H1 (cell line): ENCODE measurements at regions not wholly inside any gene's neighbourhood (a gene's known extent, or its start where the extent isn't known, plus 50 kb on each side); places are given as distances from the start of the nearest gene placed in this dataset.

ENCODE experiments used
- CTCF ChIA-PET: fragments of 300-600 bp; sonication (Branson Sonifier 250); formaldehyde crosslinking; loops from one replicate; lab custom pipeline; 2021; ENCODE audit not compliant: partially characterized antibody; lab: Charles Lee
- POLR2A ChIA-PET: fragments of 300-600 bp; sonication (Branson Sonifier 250); formaldehyde crosslinking; loops from one replicate; lab custom pipeline; 2021; ENCODE audit warnings: inconsistent platforms; ENCODE audit not compliant: partially characterized antibody; lab: Charles Lee
- DNase-seq, 2 experiments: peaks; one replicate each; pipeline versions ENCODE4 v3.0.0 to v3.0.0-alpha.2; 2010 to 2022; ENCODE audit warnings: low spot score in 2 of 2, low read depth in 1 of 2, mixed read lengths in 1 of 2
- FAIRE-seq: peaks from 2 replicates; lab custom pipeline; 2011; peaks lifted over from hg19 to GRCh38; lab: Jason Lieb, UNC
- H2AFZ ChIP-seq: 2 replicates; pipeline ENCODE4 v1.8.1; 2012; ENCODE audit warnings: low read length, inconsistent platforms
- H2AK5ac ChIP-seq: 2 replicates; pipeline ENCODE4 v1.6.1; 2013; ENCODE audit warnings: low read depth, low read length
- H2BK120ac ChIP-seq: replicated peaks from 2 replicates; pipeline ENCODE3; 2013; ENCODE audit warnings: low read depth, low read length, inconsistent platforms
- H2BK12ac ChIP-seq: 2 replicates; pipeline ENCODE4 v1.6.1; 2013; ENCODE audit warnings: low read depth, low read length
- H2BK15ac ChIP-seq: 2 replicates; pipeline ENCODE4 v1.6.1; 2013; ENCODE audit warnings: low read length
- H2BK20ac ChIP-seq: 2 replicates; pipeline ENCODE4 v1.6.1; 2013; ENCODE audit warnings: low read length
- H2BK5ac ChIP-seq: 2 replicates; pipeline ENCODE4 v1.6.1; 2013; ENCODE audit warnings: low read depth, low read length
- H3K14ac ChIP-seq: 2 replicates; pipeline ENCODE4 v1.6.1; 2013; ENCODE audit warnings: inconsistent platforms; ENCODE audit not compliant: insufficient read length
- H3K18ac ChIP-seq: 2 replicates; pipeline ENCODE4 v1.6.1; 2013; ENCODE audit warnings: low read length; ENCODE audit errors: extremely low read depth
- H3K23ac ChIP-seq: 2 replicates; pipeline ENCODE4 v1.6.1; 2013; ENCODE audit warnings: inconsistent platforms; ENCODE audit not compliant: insufficient read length
- H3K23me2 ChIP-seq: 2 replicates; pipeline ENCODE4 v1.6.1; 2013; ENCODE audit warnings: low read depth, low read length
- H3K27ac ChIP-seq: 2 replicates; pipeline ENCODE4 v1.6.1; 2011; ENCODE audit warnings: low read depth, low read length, inconsistent platforms
- H3K27me3 ChIP-seq, 4 experiments: replicated peaks in 1 of 4; 1 replicate in 1 of 4; 2 replicates in 3 of 4; pipeline versions ENCODE4 v1.6.1 to v1.8.1; 2011 to 2013; ENCODE audit warnings: low read length in 3 of 4, mild to moderate bottlenecking in 3 of 4, inconsistent platforms in 2 of 4, mixed read lengths in 2 of 4, moderate library complexity in 1 of 4; ENCODE audit not compliant: control insufficient read depth in 3 of 4, insufficient read depth in 3 of 4; ENCODE audit errors: extremely low read depth in 1 of 4
- H3K36me3 ChIP-seq, 4 experiments: 2 replicates each; pipeline versions ENCODE4 v1.6.1 to v1.8.1; 2011 to 2013; ENCODE audit warnings: mild to moderate bottlenecking in 4 of 4, low read length in 3 of 4, moderate library complexity in 2 of 4, control low read depth in 1 of 4, inconsistent platforms in 1 of 4; ENCODE audit not compliant: insufficient read depth in 4 of 4, control insufficient read depth in 2 of 4
- H3K4ac ChIP-seq: replicated peaks from 2 replicates; pipeline ENCODE3; 2013; ENCODE audit warnings: low read length, low read depth, mixed read lengths, inconsistent platforms; ENCODE audit not compliant: insufficient read length
- H3K4me1 ChIP-seq, 4 experiments: replicated peaks in 1 of 4; 1 replicate in 1 of 4; 2 replicates in 3 of 4; pipeline versions ENCODE4 v1.6.1 to v1.8.1; 2011 to 2013; ENCODE audit warnings: low read length in 3 of 4, inconsistent platforms in 2 of 4, mixed read lengths in 1 of 4; ENCODE audit not compliant: insufficient read depth in 4 of 4, control insufficient read depth in 3 of 4
- H3K4me2 ChIP-seq, 2 experiments: 2 replicates each; pipeline versions ENCODE4 v1.6.1 to v1.8.1; 2011 to 2013; ENCODE audit warnings: low read depth in 2 of 2, low read length in 2 of 2, control low read depth in 1 of 2, inconsistent platforms in 1 of 2, mild to moderate bottlenecking in 1 of 2; ENCODE audit not compliant: insufficient read depth in 1 of 2
- H3K4me3 ChIP-seq, 4 experiments: fragments of 200-600, 300-600 bp in 1 of 4; sonication (generic), shearing (Covaris generic), sonication (Bioruptor Twin) in 1 of 4; 2 replicates each; pipeline versions ENCODE4 v1.5.1 to v1.8.1; 2011 to 2016; ENCODE audit warnings: low read length in 4 of 4, low read depth in 3 of 4, control low read depth in 2 of 4, inconsistent platforms in 2 of 4, mild to moderate bottlenecking in 2 of 4, mixed read lengths in 1 of 4, moderate library complexity in 1 of 4; ENCODE audit not compliant: insufficient read depth in 2 of 4; ENCODE audit errors: extremely low read depth in 1 of 4
- H3K56ac ChIP-seq: replicated peaks from 2 replicates; pipeline ENCODE3; 2013; ENCODE audit warnings: low read depth, mild to moderate bottlenecking, mixed read lengths, low read length, inconsistent platforms; ENCODE audit not compliant: insufficient read length
- H3K79me1 ChIP-seq: 2 replicates; pipeline ENCODE4 v1.6.1; 2013; ENCODE audit warnings: low read depth, low read length, control low read depth
- H3K79me2 ChIP-seq, 2 experiments: 2 replicates each; pipeline versions ENCODE4 v1.6.1 to v1.8.1; 2012 to 2013; ENCODE audit warnings: low read length in 2 of 2, mild to moderate bottlenecking in 2 of 2, inconsistent platforms in 1 of 2; ENCODE audit not compliant: insufficient read depth in 2 of 2, control insufficient read depth in 1 of 2
- H3K9ac ChIP-seq, 4 experiments: replicated peaks in 1 of 4; 1 replicate in 1 of 4; 2 replicates in 3 of 4; pipeline versions ENCODE4 v1.6.1 to v1.8.1; 2011 to 2013; ENCODE audit warnings: low read depth in 3 of 4, low read length in 3 of 4, control low read depth in 2 of 4, mild to moderate bottlenecking in 2 of 4, moderate library complexity in 2 of 4, inconsistent platforms in 1 of 4; ENCODE audit errors: extremely low read depth in 1 of 4
- H3K9me3 ChIP-seq, 2 experiments: 2 replicates each; pipeline versions ENCODE4 v1.6.1 to v1.8.1; 2012 to 2013; ENCODE audit warnings: mild to moderate bottlenecking in 2 of 2, moderate library complexity in 2 of 2, control low read depth in 1 of 2, inconsistent platforms in 1 of 2, low read depth in 1 of 2, low read length in 1 of 2, mixed read lengths in 1 of 2; ENCODE audit not compliant: insufficient read depth in 2 of 2
- H4K20me1 ChIP-seq, 2 experiments: replicated peaks in 1 of 2; 2 replicates each; pipeline versions ENCODE3 to v1.8.1; 2011 to 2013; ENCODE audit warnings: inconsistent platforms in 2 of 2, low read length in 2 of 2, mild to moderate bottlenecking in 1 of 2; ENCODE audit not compliant: insufficient read depth in 2 of 2, control insufficient read depth in 1 of 2
- H4K5ac ChIP-seq: 2 replicates; pipeline ENCODE4 v1.6.1; 2013; ENCODE audit warnings: low read length, low read depth, mixed read lengths, inconsistent platforms; ENCODE audit not compliant: insufficient read length
- H4K8ac ChIP-seq: 2 replicates; pipeline ENCODE4 v1.8.0; 2013; ENCODE audit warnings: mild to moderate bottlenecking, moderate library complexity, low read length, inconsistent platforms; ENCODE audit not compliant: insufficient read depth; ENCODE audit errors: extremely low read depth
- H4K91ac ChIP-seq: replicated peaks from 2 replicates; pipeline ENCODE3; 2013; ENCODE audit warnings: low read length, mixed read lengths, inconsistent platforms; ENCODE audit not compliant: insufficient read length
- CEBPB ChIP-seq: IDR thresholded peaks from 2 replicates; pipeline ENCODE4 v1.6.1; 2012; ENCODE audit warnings: low read depth, low read length
- RBBP5 ChIP-seq: IDR thresholded peaks from 2 replicates; pipeline ENCODE4 v1.7.1; 2012; ENCODE audit warnings: low read depth, mild to moderate bottlenecking, inconsistent platforms, low read length, moderate library complexity, borderline replicate concordance
- WGBS, 2 experiments: shearing (Covaris generic) in 1 of 2; methylation state at CpG; one replicate each; pipeline versions ENCODE4 v1.1.6 to v1.1.7; 2013 to 2015; ENCODE audit warnings: low lambda C conversion rate in 2 of 2, mixed read lengths in 2 of 2, inconsistent platforms in 1 of 2, low coverage in 1 of 2, missing lambda C conversion rate in 1 of 2; ENCODE audit not compliant: insufficient replicate concordance in 2 of 2, insufficient coverage in 1 of 2, insufficient read length in 1 of 2; ENCODE audit errors: extremely low coverage in 1 of 2, missing lambda C conversion rate in 1 of 2; 5-methylcytosine and 5-hydroxymethylcytosine counted together

GRCh38 chr2:147428120-147428747 is 416.6 kb upstream of the ACVR2A start:
- no peak for DNase-seq
- Histone ChIP-seq H4K5ac (no peak overlapping the region), H3K56ac (no peak overlapping the region), H3K4me2 (no peak overlapping the region), H3K27ac (no peak overlapping the region), H2BK120ac (no peak overlapping the region), H3K4me3 (no peak overlapping the region), H3K23ac (no peak overlapping the region), H3K9me3 (no peaks in the 10 kb centered on the region), H4K20me1 (no peaks in the 10 kb centered on the region), H3K9ac (no peak overlapping the region), H3K4ac (no peak overlapping the region), H3K36me3 (no peaks in the 10 kb centered on the region), H3K27me3 (no peaks in the 10 kb centered on the region; a peak in 1 of 7 replicates), H2BK12ac (no peak overlapping the region), H3K14ac (no peak overlapping the region), H2BK5ac (no peak overlapping the region), H2BK15ac (no peak overlapping the region), H2AFZ (no peak overlapping the region), H3K23me2 (no peaks in the 10 kb centered on the region), H2AK5ac (no peak overlapping the region), H2BK20ac (no peak overlapping the region), H3K79me1 (no peaks in the 10 kb centered on the region), H3K18ac (no peak overlapping the region), H4K91ac (no peak overlapping the region), H4K8ac (no peak overlapping the region), H3K79me2 (no peaks in the 10 kb centered on the region), H3K4me1 (0 out of 7 replicates have a peak, but pooled peaks cover 0 to 2% (median 0%) of the 10 kb centered on the region in 4 experiments)
- FAIRE-seq = no peak
- ChIA-PET POLR2A (no interaction called here), CTCF (no interaction called here)
- TF ChIP-seq CEBPB (peak; percentile 68), RBBP5 (no peak)
- WGBS, 2 experiments = 95% methylated on average over 2 of the region's 2 CpGs; no CpG with 5 or more reads in 1 of the 2 experiments
